Activated T-helper 17 cell treated with anti-CD3 and anti-CD28 coated beads, Interleukin-2, amount 50 U/mL, for 72 hours (primary cell): ENCODE measurements at regions not wholly inside any gene's neighbourhood (a gene's known extent, or its start where the extent isn't known, plus 50 kb on each side); places are given as distances from the start of the nearest gene placed in this dataset.

ENCODE experiments used
- ATAC-seq: fragments of 150-1000 bp; cut with Tn5 transposase; replicated peaks from 2 replicates; pipeline ENCODE4 v1.10.0; 2021; ENCODE audit warnings: mild to moderate bottlenecking, moderate library complexity
- H3K27ac Mint-ChIP-seq: one replicate; pipeline ENCODE4 v1.8.0; 2022; ENCODE audit warnings: mixed read lengths
- H3K27me3 Mint-ChIP-seq: one replicate; pipeline ENCODE4 v1.8.0; 2022; ENCODE audit warnings: mixed read lengths
- H3K36me3 Mint-ChIP-seq: one replicate; pipeline ENCODE4 v1.8.0; 2022; ENCODE audit warnings: low read depth, mild to moderate bottlenecking, mixed read lengths
- H3K4me1 Mint-ChIP-seq: one replicate; pipeline ENCODE4 v1.8.0; 2022; ENCODE audit warnings: mixed read lengths
- H3K4me3 Mint-ChIP-seq: one replicate; pipeline ENCODE4 v1.8.0; 2022; ENCODE audit warnings: mild to moderate bottlenecking, mixed read lengths
- H3K9me3 Mint-ChIP-seq: one replicate; pipeline ENCODE4 v1.8.0; 2022; ENCODE audit warnings: mixed read lengths

GRCh38 chr6:149182262-149182661, 135.2 kb upstream of the TAB2 start:
- ATAC-seq = no peak
- Mint-ChIP-seq H3K4me1 (peaks cover 9% of the 10 kb centered on the region), H3K4me3 (no peak overlapping the region), H3K36me3 (no peaks in the 10 kb centered on the region), H3K27me3 (no peaks in the 10 kb centered on the region), H3K27ac (no peak overlapping the region), H3K9me3 (peaks cover 21% of the 10 kb centered on the region)

- H3K27ac Mint-ChIP-seq = no peak overlapping the region
- H3K36me3 Mint-ChIP-seq = no peaks in the 10 kb centered on the region
- H3K4me3 Mint-ChIP-seq = no peak overlapping the region
- H3K4me1 Mint-ChIP-seq = peaks cover 17% of the 10 kb centered on the region
- no peak for ATAC-seq
- H3K9me3 Mint-ChIP-seq = peaks cover 27% of the 10 kb centered on the region
- H3K27me3 Mint-ChIP-seq = no peaks in the 10 kb centered on the region
Measured at GRCh38 chr6:149184523-149184922, 133.0 kb upstream of the TAB2 start.

GRCh38 chr6:149185799-149186357, 131.6 kb upstream of the TAB2 start:
- H3K4me1 Mint-ChIP-seq = peaks cover 28% of the 10 kb centered on the region
- no peaks in the 10 kb centered on the region for H3K36me3 Mint-ChIP-seq
- peaks cover 35% of the 10 kb centered on the region for H3K9me3 Mint-ChIP-seq
- H3K4me3 Mint-ChIP-seq = no peak overlapping the region
- ATAC-seq = no peak
- no peak overlapping the region for H3K27ac Mint-ChIP-seq
- no peaks in the 10 kb centered on the region for H3K27me3 Mint-ChIP-seq

GRCh38 chr6:149186873-149187272, 130.6 kb upstream of the TAB2 start:
- Mint-ChIP-seq H3K27me3 (no peaks in the 10 kb centered on the region), H3K36me3 (no peaks in the 10 kb centered on the region), H3K4me3 (no peak overlapping the region), H3K27ac (no peak overlapping the region), H3K9me3 (peaks cover 35% of the 10 kb centered on the region), H3K4me1 (peaks cover 28% of the 10 kb centered on the region)
- no peak for ATAC-seq

- Mint-ChIP-seq H3K4me3 (peak overlapping the region; percentile 31), H3K9me3 (peaks cover 27% of the 10 kb centered on the region), H3K27ac (peak overlapping the region; percentile 84), H3K4me1 (peaks cover 39% of the 10 kb centered on the region), H3K27me3 (no peaks in the 10 kb centered on the region), H3K36me3 (no peaks in the 10 kb centered on the region)
- ATAC-seq = peak; percentile 82
Measured at GRCh38 chr6:149190224-149190831, 127.2 kb upstream of the TAB2 start.

GRCh38 chr6:149194820-149195558, 122.5 kb upstream of the TAB2 start:
- Mint-ChIP-seq H3K27me3 (no peaks in the 10 kb centered on the region), H3K27ac (peak overlapping the region; percentile 88), H3K4me3 (peak overlapping the region; percentile 77), H3K9me3 (peaks cover 20% of the 10 kb centered on the region), H3K36me3 (peaks cover 7% of the 10 kb centered on the region), H3K4me1 (peaks cover 25% of the 10 kb centered on the region)
- peak; percentile 71 for ATAC-seq

- Mint-ChIP-seq H3K4me1 (peaks cover 23% of the 10 kb centered on the region), H3K9me3 (peaks cover 20% of the 10 kb centered on the region), H3K27ac (no peak overlapping the region), H3K4me3 (no peak overlapping the region), H3K27me3 (no peaks in the 10 kb centered on the region), H3K36me3 (peaks cover 7% of the 10 kb centered on the region)
- no peak for ATAC-seq
Measured at GRCh38 chr6:149196091-149196490, 121.4 kb upstream of the TAB2 start.

GRCh38 chr6:149197482-149197881, 120.0 kb upstream of the TAB2 start:
- Mint-ChIP-seq H3K27me3 (no peaks in the 10 kb centered on the region), H3K4me3 (no peak overlapping the region), H3K27ac (no peak overlapping the region), H3K36me3 (peaks cover 7% of the 10 kb centered on the region), H3K9me3 (peaks cover 21% of the 10 kb centered on the region), H3K4me1 (peaks cover 23% of the 10 kb centered on the region)
- no peak for ATAC-seq

GRCh38 chr6:149198265-149198664, 119.2 kb upstream of the TAB2 start:
- Mint-ChIP-seq H3K9me3 (peaks cover 21% of the 10 kb centered on the region), H3K27ac (no peak overlapping the region), H3K27me3 (no peaks in the 10 kb centered on the region), H3K4me3 (no peak overlapping the region), H3K36me3 (peaks cover 7% of the 10 kb centered on the region), H3K4me1 (peaks cover 29% of the 10 kb centered on the region)
- peak; percentile 50 for ATAC-seq

- no peaks in the 10 kb centered on the region for H3K27me3 Mint-ChIP-seq
- H3K9me3 Mint-ChIP-seq = peaks cover 21% of the 10 kb centered on the region
- no peak for ATAC-seq
- no peak overlapping the region for H3K4me3 Mint-ChIP-seq
- H3K4me1 Mint-ChIP-seq = peaks cover 17% of the 10 kb centered on the region
- peaks cover 7% of the 10 kb centered on the region for H3K36me3 Mint-ChIP-seq
- peak overlapping the region; percentile 48 for H3K27ac Mint-ChIP-seq
Measured at GRCh38 chr6:149200282-149200945, 117.1 kb upstream of the TAB2 start.

GRCh38 chr6:149201068-149201655, 116.3 kb upstream of the TAB2 start:
- no peaks in the 10 kb centered on the region for H3K27me3 Mint-ChIP-seq
- peaks cover 21% of the 10 kb centered on the region for H3K9me3 Mint-ChIP-seq

GRCh38 chr6:149202100-149202499, 115.4 kb upstream of the TAB2 start:
- Mint-ChIP-seq H3K9me3 (peaks cover 16% of the 10 kb centered on the region), H3K27me3 (no peaks in the 10 kb centered on the region), H3K36me3 (peaks cover under 1% of the 10 kb centered on the region), H3K4me1 (peaks cover 16% of the 10 kb centered on the region), H3K4me3 (no peak overlapping the region), H3K27ac (no peak overlapping the region)
- no peak for ATAC-seq

More at GRCh38 chr6:149201068-149201655, 116.3 kb upstream of the TAB2 start:
- H3K36me3 Mint-ChIP-seq = peaks cover 7% of the 10 kb centered on the region
- H3K4me1 Mint-ChIP-seq = peaks cover 16% of the 10 kb centered on the region
- H3K4me3 Mint-ChIP-seq = no peak overlapping the region
- no peak overlapping the region for H3K27ac Mint-ChIP-seq
- no peak for ATAC-seq

- Mint-ChIP-seq H3K4me1 (peaks cover 12% of the 10 kb centered on the region), H3K4me3 (peak overlapping the region; percentile 19), H3K9me3 (peaks cover 10% of the 10 kb centered on the region), H3K27ac (peak overlapping the region; percentile 57), H3K27me3 (no peaks in the 10 kb centered on the region), H3K36me3 (no peaks in the 10 kb centered on the region)
- no peak for ATAC-seq
Measured at GRCh38 chr6:149202952-149203351, 114.6 kb upstream of the TAB2 start.

- Mint-ChIP-seq H3K4me3 (peak overlapping the region; percentile 19), H3K9me3 (peaks cover 10% of the 10 kb centered on the region), H3K4me1 (peaks cover 10% of the 10 kb centered on the region), H3K36me3 (no peaks in the 10 kb centered on the region), H3K27me3 (no peaks in the 10 kb centered on the region), H3K27ac (no peak overlapping the region)
- no peak for ATAC-seq
Measured at GRCh38 chr6:149203509-149203908, 114.0 kb upstream of the TAB2 start.
